NK-92 treated with Interleukin-12 subunit alpha and Interleukin-12 subunit beta, amount 100 ng/mL, for 24 hours (cell line): ENCODE measurements at regions not wholly inside any gene's neighbourhood (a gene's known extent, or its start where the extent isn't known, plus 50 kb on each side); places are given as distances from the start of the nearest gene placed in this dataset.

Experiments
- DNase-seq: peaks from one replicate; lab custom pipeline; 2025; lab: John Stamatoyannopoulos, UW

GRCh38 chr10:2445370-2445769, 622.0 kb upstream of the PFKP start:
- DNase-seq, result no peak

DNA sequence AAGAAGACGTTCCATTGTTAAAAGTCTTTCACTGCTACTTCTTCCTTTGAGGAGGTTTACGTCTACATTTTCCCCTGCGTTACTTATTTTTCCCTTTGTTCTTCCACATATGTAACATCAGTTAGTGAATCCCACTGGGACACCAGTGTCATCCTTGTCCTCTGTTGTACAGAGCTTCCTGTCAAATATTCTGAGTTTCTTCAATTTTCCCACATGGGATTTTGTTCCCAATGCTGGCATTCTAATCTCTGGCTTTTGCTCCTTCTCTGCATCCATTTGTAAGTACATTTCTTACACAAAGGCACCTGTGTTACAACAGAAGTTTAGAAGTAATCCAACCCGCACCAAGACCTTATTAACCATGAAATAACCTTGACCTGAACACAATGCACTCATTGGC, 627.4 kb upstream of the PFKP start:
- no peak for DNase-seq

- no peak for DNase-seq
Measured at GRCh38 chr10:2439000-2439399, 628.3 kb upstream of the PFKP start.

DNA sequence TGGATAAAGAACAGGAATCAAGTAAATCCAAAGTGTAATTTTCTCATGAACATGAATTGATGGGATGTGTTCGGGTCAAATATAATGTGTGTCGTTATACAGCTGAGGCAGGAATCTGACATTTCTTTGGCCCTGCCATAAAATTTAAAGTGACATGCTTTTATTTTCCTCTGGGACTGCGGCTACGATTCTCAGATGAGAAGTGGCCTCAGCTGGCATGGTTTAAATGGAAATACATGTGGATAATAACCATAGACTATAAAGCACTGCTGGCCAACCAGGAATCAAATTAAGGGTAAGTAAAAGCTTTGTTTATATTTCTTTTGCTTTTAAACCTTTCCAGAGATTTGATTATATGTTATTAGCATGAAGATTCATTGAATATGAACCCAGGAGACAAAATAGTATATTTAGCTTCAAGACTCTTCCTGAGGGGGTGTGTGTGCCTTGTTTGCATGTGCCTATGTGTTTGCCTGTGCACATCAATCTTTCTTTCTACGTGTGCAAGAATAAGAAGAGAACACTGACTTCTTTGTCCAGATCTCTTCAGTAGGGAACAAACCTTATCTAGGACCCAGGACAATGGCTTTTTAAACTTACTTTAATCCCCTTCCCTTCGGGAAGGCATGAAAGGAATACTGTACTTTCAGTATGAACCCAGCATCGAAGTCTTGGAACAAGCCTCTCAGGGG, 629.0 kb upstream of the PFKP start:
- DNase-seq, result no peak

DNA sequence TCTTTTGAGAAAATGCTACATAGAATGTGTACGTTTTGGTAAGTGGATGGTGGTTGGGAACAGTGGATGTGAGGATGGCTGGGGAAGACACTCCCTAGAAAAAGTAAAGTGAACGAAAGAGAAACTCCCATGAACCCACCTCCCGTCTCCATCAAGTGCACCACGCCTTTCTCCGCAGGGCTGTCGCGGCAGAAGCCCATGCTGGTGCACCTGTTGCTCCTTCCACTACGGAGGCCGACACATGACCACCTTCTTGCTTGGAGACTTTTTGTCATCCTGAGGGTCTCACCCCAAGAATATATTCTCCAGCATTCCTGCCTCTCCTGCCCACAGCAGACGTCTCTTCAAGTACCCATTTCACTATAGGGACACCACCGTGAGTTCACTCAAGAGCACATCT, 630.4 kb upstream of the PFKP start:
- no peak for DNase-seq

DNA sequence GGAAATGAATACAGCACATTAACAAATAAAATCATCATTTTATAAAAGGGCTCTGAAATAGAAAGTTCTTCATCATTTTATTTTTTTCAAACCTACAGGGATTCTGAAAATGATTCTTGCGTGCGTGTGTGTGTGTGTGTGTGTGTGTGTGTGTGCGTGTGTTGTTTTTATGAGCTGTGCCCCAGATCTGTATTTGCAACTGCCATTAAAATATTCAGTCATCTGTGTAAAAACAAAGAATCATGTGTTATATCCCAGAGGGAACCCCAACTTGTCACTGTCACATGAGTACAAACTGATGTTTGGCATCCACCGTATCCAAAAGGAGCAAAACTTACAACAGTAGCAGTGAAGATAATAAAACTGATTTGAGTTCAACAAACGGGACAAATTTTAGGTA, 635.4 kb upstream of the PFKP start:
- DNase-seq, result no peak

DNA sequence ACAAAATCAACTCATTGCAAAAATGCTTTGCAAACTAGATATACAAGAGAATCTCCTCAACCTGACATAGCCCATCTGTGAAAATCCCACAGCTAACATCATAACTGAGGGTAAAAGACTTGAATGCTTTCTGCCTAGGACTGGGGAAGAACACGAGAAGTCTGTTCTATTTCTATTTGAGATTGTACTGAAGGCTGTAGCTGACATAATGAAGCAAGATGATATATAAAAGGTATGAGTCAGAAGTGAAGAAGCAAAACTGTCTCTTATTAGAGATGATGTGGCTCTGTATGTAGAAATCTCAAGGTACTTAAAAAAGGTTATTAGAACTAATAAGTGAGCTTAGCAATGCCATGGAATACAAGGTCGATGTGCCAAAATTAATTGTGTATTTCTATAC, 639.9 kb upstream of the PFKP start:
- DNase-seq, result no peak

DNA sequence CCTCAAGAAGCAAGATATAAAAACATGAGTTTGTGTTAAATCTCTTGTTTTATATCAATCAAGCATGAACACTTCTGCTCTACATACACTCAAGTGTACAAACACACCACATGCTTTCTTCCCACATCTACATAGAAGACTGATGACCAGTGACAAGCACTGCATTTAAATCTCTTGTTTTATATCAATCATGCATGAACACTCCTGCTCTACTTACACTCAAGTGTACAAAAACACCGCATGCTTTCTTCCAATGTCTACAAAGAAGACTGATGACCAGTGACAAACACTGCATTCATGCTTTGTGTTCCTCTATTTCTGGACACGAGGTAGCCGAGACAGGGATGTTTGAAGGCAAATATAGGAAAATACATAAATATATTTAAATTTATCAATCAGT, 642.0 kb upstream of the PFKP start:
- no peak for DNase-seq

- no peak for DNase-seq
Measured at GRCh38 chr10:2414562-2414961, 652.8 kb upstream of the PFKP start.

DNA sequence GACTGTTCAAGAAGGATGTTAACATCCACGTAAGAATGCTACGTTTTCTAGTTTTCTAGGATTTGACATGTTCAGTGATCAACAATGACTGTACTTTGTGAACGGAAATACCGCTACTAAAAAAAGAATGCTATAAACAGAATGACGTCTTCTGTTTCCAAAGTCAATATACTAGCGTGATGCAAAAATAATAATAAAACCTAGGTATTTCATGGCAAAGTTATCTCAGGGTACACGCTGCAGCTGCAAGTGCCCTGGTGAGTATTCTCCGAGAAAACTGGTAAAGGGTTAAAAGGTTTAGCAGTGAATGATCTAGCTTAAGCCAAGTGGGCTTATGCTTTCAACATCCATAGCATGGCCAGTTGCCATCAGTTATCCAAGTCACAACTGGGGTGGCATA, 653.3 kb upstream of the PFKP start:
- no peak for DNase-seq

GRCh38 chr10:2410049-2410448, 657.3 kb upstream of the PFKP start:
- DNase-seq, result no peak

- no peak for DNase-seq
Measured at GRCh38 chr10:2401459-2401858, 664.1 kb upstream of the ADARB2 start.

GRCh38 chr10:2399482-2399881, 662.2 kb upstream of the ADARB2 start:
- no peak for DNase-seq

DNA sequence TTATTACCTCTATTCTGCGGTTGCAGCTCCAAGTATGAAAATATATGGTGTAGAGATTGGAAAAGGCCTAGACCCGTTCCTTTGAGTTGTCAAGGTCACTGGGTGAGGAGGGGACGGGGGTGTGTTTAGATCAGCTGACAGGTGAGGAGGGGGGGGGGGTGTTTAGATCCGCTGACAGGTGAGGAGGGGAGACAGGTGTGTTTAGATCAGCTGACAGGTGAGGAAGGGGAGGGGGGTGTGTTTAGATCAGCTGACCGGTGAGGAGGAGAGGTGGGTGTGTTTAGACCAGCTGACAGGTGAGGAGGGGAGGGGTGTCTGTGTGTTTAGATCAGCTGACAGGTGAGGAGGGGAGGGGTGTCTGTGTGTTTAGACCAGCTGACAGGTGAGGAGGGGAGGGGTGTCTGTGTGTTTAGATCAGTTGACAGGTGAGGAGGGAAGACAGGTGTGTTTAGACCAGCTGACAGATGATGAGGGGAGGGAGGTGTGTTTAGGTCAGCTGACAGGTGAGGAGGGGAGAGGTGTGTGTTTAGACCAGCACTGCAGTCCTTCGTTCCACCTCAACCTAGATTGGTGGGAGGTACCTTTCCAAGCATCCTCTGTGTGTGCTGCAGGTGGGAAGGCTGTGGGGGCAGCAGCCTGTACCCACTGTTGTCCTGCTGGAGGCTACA, 655.0 kb upstream of the ADARB2 start:
- no peak for DNase-seq

DNA sequence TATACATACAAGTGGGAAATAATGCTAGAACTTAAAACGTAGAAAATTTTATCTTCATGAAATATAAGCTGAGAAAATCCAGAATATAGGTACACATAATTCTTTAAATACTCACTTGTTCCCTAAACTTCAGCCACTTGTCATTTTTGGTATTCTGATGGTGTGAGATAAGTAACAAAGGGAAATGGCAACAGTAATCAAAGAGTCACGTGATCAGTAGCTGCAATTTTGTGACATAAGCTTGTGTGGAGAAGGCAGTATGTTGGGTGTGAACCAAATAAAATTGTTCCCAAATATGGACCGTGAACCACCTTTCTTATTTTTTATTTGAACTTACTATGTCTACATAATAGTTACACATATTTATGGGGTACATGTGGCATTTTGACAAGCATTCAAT, 650.3 kb upstream of the ADARB2 start:
- DNase-seq, result no peak

- no peak for DNase-seq
Measured at GRCh38 chr10:2387261-2387660, 649.9 kb upstream of the ADARB2 start.

- no peak for DNase-seq
Measured at GRCh38 chr10:2380218-2380617, 642.9 kb upstream of the ADARB2 start.

DNA sequence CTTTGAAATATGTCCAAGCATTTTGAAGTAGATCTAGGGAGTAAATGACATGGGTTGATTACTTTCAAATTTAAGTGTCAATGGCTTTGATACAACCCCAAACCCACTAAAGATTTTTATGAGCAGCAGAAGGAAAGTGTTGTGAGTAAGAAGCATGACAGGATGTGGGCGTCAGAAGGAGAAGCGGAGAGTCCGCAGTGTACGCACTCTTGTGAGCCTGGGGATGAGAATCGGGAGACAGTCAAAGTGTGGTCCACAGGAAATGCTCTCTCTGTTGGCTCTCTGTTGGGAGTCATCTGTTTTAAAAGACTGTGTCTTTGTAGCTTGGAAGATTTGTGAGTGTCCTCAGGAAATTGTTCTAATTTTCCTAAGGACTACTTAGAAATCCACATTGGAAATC, 629.8 kb upstream of the ADARB2 start:
- DNase-seq, result no peak

DNA sequence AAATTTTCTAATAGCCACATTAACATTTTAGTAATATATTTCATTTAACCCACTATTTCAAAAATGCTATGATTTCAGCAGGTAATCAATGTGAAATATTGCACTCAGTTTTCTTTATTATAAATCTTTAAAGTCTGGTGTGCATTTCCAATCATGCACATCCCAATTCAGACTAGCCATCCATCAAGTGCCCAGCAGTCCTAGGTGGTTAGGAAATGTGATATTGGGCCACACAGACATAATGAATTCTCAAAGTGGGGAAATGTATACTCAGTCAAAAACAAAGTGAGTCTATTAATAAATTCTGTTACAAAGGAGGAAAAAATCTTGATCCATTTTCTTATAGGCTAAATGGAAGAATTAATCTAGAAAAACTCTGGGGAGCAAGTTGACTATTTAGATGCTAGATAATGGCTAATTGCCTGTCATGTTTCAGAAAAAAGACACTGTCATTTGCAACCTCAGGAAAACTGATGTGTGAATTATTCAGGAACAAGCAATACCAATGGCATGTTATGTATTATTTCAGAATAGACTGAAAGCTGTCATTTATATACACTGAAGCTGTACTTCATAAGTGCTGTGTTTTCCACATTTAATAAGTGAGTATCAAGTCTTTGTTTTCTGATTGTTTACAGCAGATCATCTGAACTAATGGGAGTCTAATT, 629.1 kb upstream of the ADARB2 start:
- no peak for DNase-seq

DNA sequence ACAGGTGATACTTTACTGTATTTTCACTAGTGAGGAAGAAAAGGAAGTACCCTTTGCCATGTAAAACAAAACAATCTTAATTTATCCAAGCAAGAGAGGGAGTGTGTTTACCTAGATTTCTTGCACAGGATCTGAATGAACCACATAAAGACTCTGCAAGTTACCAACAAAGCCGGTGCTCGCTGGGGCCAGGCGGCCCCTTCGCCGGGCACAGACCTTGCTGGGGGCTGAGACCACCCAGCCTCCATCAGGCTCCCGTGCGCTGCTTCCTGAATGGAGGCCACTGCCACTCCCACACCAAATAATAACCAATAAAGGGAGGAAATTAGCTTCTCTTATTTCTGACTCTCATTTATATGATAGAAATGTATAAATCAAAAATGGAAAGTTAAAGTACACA, 625.0 kb upstream of the ADARB2 start:
- DNase-seq, result no peak

DNA sequence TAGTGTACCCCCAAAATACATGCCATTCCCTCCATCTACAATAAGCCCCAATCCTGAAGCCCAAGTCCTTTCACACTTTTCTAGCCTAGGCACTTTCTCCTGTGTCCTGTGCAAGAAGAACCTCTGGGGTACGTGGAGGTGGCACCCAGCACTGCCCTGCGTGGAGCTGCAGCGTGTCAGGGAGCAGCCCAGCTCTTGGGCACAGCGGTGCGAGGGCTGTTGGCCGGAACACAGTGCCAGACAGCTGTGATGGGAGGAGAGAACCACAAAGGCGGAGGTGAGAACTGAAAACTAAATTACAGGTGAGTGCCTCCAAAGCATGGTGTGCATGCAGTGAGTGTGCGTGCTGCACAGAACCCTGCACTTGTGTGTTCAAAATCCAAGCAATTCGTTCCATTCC, 621.3 kb upstream of the ADARB2 start:
- no peak for DNase-seq

DNA sequence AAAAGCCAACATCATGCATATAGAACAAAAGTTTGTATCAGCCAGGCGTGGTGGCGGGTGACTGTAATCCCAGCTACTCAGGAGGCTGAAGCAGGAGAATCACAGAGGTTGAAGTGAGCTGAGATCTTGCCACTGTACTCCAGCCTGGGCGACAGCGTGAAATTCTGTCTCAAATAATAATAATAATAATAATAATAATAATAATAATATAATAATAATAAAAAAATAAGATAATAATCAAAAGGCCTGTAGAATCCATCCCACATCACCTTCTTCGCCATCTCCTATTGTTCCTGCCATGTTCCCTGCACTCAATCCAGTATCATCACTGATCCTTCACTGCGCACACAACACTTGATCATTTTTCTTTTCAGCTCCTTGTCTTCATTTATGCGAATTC, 619.3 kb upstream of the ADARB2 start:
- no peak for DNase-seq

- DNase-seq, result no peak
Measured at GRCh38 chr10:2351566-2351965, 614.2 kb upstream of the ADARB2 start.

GRCh38 chr10:2342206-2342605, 604.9 kb upstream of the ADARB2 start:
- no peak for DNase-seq
